ENCODE measurements at regions not wholly inside any gene's neighbourhood (a gene's known extent, or its start where the extent isn't known, plus 50 kb on each side); places are given as distances from the start of the nearest gene placed in this dataset.

DNA sequence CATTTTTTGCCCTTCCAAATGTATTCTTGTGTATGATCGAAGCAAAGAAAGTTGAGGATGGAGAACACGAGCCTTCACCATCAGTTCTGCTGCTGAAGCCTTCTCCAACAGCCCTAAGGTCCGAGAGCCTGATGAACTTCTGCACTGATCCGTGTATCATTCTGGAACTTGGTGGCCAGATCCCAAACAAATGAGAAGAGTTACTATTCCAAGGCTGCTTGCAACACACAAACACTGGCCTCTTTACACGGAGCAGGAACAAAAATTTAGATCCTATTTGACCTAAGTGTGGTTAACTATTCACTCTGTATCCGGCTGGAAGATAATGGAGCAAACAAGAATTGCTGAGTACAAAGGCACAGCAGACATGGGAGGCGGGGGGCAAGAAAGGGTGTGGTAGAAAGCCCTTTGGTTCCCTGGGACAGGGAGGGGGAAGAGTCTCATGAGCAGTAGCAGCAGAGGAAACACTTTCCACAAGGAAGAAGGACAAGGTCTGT is 282.9 kb downstream of the SOX9 start:
- in situ Hi-C loops (cut with HindIII; ENCODE audit: low sequenced_read_pairs): no loop called here

DNA sequence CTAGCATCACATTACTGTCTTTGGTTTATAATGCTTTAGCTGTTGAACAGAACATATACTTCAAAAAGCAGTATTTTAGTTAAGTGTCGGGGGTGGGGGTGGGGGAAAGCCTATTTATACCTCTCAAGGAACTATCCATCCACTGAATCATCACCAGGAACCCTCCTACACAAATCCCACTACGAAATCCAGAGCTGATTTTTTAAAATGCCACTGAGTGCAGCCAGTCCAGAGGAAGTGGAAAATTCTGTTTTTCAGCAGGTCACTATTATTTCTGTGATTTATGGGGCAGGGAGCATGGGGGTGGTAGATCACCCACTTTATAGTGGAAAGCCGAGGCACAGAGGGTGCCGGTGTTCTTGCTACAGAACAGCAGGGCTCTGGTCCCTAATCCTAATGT is 284.1 kb downstream of the SOX9 start:
- in situ Hi-C loops (cut with HindIII; ENCODE audit: low sequenced_read_pairs): loop anchor here (5.0 kb wide), 2 partner anchors 68 to 132 kb away; no protein-coding TSS in a partner anchor

DNA sequence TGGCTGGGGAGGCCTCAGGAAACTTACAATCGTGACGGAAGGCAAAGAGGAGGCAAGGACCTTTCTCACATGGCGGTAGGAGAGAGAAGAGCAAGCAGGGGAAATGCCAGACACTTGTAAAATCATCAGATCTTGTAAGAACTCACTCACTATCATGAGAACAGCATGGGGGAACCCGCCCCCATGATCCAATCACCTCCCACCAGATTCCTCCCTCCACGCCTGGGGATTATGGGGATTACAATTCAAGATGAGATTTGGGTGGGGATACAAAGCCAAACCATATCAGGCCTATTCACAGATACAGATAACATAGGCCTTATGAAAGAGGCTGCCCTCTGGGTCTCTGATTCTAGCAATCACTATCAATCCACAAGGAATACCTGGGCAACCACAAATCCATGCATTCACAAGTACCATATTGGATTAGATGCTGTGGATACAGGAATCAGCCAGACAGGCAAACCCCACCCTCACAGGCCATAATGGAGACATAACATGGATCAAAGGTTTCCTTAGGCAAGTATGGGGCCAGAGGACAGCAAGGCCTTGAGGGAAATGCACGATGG is 284.9 kb downstream of the SOX9 start:
- in situ Hi-C loops (cut with HindIII; ENCODE audit: low sequenced_read_pairs): loop anchor here (5.0 kb wide), 2 partner anchors 68 to 132 kb away; no protein-coding TSS in a partner anchor

DNA sequence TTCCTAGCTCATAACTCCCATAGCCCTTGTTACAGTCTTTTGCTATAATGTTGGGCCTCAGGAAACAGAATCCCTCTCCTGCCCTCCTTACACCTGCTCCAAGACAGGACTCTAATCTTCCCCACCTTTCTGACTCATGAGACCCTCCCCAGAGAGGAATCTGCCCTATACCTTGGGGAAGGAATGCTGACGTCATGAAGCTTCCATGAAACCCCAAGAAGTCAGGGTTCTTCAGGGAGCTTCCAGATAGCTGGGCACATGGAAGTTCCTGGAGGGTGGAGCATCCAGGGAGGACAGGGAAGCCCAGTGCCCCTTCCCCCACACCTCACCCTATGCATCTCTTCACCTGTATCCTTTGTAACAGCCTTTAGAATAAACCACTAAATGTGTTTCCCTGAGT is 285.7 kb downstream of the SOX9 start:
- in situ Hi-C loops (cut with HindIII; ENCODE audit: low sequenced_read_pairs): loop anchor here (5.0 kb wide), 2 partner anchors 69 to 131 kb away; no protein-coding TSS in a partner anchor

DNA sequence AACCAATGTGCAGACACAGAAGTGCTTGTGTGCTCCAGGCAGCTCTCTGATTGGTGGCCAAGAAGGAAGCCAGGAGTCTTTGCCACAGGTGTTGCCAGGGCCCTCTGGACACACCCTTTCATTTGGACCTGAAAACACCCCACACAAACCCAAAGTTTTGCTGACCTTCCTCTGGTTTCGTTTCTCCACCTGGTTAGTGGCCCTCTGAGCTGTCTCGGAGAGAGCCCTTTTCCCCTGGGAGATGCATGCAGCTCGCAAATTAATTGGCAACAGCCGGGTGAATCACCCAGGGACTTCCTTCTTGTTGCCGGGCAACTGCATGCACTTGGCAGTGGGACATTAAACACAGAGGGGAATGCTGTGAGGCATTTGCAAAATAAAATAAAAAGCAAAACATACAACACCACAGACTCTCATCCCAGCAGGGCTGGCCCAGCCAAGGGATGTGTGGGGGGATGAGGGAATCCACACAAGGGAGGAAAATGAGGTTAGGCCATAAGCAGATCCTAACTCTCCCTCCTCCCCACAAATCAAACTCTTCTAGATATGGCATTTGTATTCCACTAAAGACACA is 286.6 kb downstream of the SOX9 start:
- in situ Hi-C loops (cut with HindIII; ENCODE audit: low sequenced_read_pairs): loop anchor here (5.0 kb wide), 2 partner anchors 70 to 130 kb away; no protein-coding TSS in a partner anchor

DNA sequence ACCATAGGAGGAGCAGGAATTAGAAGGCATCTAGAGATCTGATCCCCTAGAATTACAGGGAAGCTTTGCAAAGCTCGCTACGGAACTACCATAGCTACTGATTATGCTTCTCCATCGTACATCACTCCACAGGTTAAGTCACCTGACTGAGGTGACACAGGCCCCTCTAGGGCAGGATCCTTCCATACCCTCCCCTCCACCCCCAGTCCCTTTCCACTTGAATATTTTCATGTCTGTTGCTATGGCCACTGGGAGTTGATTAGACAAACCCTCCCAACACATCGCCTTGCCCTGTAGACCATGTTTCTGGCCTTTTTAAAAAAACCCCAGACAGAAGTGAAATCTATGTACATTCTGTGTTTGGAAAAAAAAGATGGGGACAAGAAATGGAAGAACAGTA is 287.1 kb downstream of the SOX9 start:
- in situ Hi-C loops (cut with HindIII; ENCODE audit: low sequenced_read_pairs): loop anchor here (5.0 kb wide), 2 partner anchors 71 to 129 kb away; no protein-coding TSS in a partner anchor

DNA sequence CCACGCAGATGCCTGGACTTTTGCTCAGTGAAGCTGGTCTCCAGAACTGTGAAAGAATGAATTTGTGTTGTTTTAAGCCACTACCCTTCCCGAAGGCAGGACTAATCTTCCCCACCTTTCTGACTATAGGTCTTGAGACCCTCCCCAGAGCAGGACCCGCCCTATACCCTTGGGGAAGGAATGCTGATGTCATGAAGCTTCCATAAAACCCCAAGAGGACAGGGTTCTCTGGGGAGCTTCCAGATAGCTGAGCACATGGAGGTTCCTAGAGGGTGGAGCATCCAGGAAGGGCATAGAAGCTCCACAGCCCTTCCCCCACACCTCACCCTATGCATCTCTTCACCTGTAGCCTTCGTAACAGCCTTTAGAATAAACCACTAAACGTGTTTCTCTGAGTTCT is 287.8 kb downstream of the SOX9 start:
- in situ Hi-C loops (cut with HindIII; ENCODE audit: low sequenced_read_pairs): loop anchor here (5.0 kb wide), 2 partner anchors 71 to 129 kb away; no protein-coding TSS in a partner anchor

DNA sequence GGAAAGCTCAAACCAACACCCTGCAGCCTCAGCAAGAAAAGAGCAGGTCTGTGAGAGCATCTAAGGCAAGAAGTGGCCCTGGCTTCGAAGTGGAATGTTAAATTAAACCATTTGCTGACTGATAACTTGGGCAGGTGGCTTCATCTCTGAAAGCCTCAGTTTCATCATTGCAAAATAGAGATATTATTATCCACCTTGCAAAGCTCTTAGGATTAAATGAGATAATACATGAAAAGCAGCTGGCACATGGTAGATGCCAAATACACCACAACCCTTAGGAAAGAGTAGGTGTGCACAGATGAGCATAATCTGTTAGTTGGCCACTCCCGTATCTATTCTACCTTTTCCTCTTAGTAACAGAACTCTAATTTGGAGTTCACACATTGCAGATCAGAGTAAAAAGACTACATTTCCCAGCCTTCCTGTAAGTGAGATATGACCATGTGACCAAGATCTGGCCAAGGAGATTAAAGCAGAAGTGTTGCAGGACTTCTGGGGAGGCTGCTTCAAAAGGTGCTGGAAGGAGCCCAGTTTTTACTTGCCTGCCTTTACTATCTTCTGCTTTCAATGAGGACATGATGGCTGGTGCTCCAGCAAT is 288.7 kb downstream of the SOX9 start:
- in situ Hi-C loops (cut with HindIII; ENCODE audit: low sequenced_read_pairs): loop anchor here (5.0 kb wide), 3 partner anchors 53 to 128 kb away; no protein-coding TSS in a partner anchor

DNA sequence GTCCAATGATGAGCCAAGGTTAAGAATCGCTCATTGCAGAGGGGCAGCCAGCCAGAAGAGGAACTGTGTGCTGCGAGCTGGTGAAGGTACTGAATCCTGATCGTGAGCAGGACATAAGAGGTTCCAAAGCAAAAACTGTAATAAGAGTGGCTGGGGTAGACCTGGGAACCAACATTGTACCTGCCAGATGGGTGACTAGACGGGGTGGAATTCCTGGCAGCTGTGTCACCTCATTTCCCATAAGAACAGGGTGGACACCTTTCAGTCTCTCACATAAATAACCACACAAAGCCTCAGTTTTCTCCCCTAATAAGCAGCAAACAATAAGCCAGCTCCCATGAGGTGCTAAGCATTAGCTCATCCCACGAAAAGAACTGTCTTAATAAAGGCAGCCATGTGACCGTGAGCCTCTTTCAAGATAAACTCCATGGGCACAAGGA is 290.3 kb downstream of the SOX9 start:
- in situ Hi-C loops (cut with HindIII; ENCODE audit: low sequenced_read_pairs): loop anchor here (5.0 kb wide), 1 partner anchor 51 kb away; no protein-coding TSS in a partner anchor

DNA sequence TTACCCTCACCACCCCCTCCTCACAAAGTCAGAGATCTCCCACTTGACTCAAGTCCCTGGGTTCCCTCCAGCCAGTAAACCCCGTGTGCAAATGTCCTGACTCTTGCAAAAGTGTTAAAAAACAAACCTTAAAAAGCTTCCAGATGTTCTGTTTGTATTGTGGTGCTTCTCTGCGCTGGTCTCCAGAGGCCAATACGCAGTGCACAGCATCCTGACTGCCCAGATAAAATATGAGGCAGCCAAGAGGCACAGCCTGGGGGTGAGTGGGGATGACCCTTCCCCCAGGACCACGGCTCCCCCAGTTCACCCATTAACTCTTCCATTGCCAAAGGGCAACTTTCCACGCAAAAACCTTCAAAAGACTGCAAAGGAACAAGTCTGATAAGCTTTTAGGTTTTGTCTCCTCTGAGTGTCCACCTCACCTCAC is 291.8 kb downstream of the SOX9 start:
- in situ Hi-C loops (cut with HindIII; ENCODE audit: low sequenced_read_pairs): loop anchor here (5.0 kb wide), 1 partner anchor 50 kb away; no protein-coding TSS in a partner anchor

DNA sequence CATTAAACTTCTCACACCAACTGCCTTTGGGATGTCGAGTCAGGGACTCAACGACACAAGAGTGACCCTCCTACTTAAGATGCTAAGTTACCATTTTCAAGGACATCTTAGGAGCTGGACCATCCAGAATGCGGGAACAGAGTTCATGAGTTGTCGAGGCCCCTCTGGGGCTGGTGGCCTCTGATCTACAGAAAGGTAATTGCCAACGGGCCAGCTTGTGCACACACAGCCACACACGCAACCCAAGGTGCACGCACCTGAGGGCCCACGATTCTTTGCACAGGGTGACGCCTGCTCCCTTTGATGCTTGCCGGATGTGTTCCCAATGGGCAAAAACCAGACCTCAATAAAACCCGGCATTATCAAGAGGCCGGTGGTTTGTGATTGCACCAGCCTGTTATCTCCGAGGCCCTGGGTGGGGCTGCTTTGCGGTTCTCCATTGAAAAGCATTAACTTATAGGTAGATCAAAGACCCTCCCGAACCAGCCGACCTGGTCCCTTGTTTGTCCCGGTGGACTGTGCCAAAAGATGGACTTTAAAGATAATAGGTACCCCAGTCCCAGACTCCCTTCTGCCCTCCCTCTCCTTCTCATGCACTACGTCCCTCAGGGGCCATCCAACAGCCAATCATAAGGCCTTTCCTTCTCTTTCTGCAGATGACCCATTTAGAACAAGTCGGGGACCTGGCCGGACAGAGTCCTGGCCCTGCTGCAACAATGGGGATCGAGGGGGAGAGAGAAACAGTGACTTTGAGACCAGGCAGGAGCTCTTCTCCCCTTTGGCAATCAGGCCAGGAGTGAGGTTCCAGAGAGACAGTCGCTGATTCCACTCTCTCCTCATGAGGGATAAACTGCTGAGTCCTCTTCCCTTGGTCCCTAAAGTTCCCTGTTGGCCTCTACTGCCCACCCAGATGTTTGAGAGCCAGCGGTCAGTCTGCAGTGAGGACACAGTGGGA is 292.5 kb downstream of the SOX9 start:
- in situ Hi-C loops (cut with HindIII; ENCODE audit: low sequenced_read_pairs): loop anchor here (5.0 kb wide), 1 partner anchor 49 kb away; no protein-coding TSS in a partner anchor

DNA sequence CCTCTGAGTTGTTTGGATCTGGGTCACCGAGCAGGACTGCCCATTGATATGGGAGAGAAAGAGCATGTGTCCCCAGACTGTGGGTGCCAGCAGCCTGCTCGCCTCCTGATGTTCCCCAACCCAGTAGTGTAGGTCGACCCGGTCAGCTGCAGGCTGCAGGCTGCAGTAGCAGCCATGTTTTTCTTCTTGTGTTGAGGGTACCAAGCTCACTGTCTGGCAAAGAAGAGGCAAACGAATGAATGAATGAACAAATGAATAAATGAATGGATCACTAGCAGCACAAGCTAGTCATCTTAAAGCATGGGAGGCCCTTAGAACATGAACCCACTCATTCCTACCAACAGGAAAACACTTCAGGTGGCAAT is 293.2 kb downstream of the SOX9 start:
- in situ Hi-C loops (cut with HindIII; ENCODE audit: low sequenced_read_pairs): loop anchor here (5.0 kb wide), 1 partner anchor 48 kb away; no protein-coding TSS in a partner anchor

DNA sequence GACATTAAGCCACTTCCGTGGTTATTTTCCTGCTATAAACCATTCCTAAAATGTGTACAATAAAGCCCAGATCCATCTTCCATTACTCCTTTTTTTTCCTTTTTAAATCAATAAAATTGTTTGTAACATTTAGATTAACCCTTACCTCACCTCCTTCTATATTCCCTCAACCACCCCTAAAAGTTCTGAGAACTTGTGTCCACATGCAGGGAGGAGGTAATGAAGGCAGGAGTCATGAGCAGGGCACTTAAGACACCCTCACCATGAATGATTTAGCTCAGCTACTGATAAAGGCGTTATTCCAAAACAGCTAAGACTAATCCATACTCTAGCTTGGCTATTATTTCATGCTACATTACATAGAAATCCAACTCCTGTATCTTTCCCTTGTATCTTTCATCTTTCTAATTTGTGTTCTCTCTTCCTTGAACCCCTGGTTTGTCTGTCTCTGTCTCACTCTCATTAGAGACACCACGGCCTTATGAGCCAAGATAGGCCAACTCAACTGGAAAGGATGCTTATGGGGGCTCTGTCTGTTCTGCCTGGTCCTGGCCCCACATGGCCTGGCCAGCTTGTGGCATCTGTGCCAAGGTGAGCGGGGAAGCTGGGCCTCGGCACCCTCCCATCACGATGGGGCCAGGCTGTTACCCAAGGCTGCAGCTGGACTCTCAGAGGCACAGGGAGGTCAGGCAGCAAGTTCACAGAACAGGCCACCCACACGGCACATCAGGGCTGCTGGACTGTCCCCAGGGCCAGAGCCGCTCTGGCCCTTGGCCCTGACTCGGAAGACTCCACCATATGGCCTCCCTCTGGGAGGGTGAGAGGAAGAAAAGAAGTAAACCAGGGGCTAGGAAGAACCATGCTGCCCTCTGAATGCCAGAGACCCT is 294.4 kb downstream of the SOX9 start:
- in situ Hi-C loops (cut with HindIII; ENCODE audit: low sequenced_read_pairs): loop anchor here (5.0 kb wide), 1 partner anchor 47 kb away; no protein-coding TSS in a partner anchor

DNA sequence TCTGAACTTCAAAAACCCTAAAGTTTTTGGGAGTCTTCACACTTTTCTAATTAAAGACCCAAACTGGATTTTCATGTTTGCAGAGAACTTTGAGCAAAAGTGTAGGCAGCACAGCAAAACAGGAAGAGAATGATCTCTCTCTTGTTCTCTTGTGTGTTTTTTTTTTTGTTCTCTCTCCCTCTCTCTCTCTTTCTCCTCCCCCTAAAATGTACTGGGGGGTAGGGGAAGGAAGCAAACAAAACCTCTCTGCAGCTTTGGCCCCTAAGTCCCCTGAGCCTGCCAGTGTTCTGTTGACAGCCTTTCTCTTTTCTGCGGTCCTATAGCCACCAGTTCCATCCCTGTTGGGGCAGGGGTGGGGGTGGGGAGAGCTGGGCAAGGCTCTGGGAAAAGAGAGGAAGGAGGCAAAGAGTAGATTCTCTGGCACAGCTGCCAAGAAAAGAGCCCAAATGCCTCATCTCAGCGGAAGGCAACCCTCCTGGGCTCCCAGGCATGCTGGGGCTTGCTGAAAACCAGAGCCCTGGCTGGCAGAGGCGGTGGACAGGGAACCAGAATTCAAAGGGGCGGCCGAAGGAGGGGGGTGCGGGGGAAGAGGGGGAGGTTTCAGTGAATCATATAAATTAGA is 295.3 kb downstream of the SOX9 start:
- in situ Hi-C loops (cut with HindIII; ENCODE audit: low sequenced_read_pairs): no loop called here

DNA sequence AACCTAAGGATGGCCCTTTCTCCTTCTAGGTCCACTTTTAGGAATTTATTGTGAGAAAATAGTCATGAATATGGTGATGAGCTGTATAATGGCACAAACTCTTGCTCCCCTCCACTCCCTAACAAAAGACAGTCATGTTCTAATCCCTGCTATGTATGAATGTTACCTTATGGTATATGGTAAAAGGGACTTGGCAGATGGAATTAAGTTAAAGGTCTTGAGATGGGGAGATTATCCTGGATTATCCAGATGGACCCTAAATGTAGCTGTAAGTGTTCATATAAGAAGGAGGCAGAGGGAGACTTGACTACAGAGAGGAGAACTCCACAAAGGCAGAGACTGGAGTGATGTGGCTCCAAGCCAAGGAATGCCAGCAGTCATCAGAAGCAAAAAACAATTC is 296.1 kb downstream of the SOX9 start:
- in situ Hi-C loops (cut with HindIII; ENCODE audit: low sequenced_read_pairs): no loop called here

DNA sequence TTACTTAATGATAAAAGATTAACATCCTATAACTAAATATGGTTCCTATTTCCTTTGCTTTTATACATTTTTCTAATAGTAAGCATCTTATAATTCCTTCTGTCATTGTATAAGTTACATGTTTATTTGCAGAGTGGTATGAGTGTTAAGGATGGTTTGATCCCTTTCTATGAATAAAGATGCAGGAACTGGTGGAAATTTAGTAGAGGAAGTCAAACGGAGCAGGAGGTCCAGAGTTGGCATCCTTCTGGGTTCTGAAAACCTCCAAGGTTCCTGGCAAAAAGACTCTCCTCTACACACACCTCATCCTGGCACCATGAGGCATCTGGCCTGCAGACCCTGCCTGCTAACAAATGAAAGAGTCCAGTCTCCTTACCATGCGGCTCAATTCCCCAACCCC is 296.8 kb downstream of the SOX9 start:
- in situ Hi-C loops (cut with HindIII; ENCODE audit: low sequenced_read_pairs): no loop called here

DNA sequence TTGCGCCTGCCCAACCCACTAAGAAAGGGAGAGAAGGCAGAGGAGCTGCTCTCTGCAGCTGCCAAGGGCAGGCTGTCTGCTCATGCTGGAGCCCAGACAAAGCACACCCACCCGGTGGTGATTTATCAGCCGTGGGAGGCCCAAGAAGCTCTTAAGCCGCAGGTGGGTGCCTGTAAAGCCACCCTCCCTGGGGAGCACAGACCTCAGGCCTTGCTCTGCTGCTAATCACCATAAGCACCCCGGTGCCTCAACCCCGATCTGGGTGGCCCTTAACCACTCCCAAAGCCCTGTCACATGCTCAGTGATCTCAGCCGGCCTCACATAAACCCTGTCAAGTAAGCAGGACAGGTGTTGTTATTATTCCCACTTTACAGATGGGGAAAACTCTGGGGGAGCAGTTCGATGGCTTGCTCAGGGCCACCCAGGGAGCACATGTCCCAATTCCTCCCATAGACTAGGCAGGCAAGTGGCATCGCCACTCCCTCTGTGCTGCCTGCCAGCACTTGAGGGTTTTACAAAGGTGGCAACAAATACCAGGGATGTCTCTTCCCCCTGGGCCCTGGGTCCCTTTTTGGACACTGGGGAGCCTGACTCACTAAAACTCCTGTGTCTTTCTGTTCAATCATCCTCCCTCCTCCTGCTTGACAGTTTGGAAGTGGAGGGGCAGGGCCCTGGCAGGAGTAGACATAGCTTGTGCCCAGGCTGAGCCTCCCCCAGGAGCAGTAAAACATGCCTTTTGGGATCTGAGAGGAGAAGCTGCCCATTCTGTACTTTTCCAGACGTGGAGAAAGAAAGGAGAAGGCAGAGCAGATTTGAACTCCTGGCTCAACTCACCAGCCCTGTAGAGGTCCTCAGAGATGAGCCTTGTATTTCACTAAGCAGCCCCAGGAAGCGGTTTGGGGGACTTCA is 299.3 kb downstream of the SOX9 start:
- in situ Hi-C loops (cut with HindIII; ENCODE audit: low sequenced_read_pairs): no loop called here

DNA sequence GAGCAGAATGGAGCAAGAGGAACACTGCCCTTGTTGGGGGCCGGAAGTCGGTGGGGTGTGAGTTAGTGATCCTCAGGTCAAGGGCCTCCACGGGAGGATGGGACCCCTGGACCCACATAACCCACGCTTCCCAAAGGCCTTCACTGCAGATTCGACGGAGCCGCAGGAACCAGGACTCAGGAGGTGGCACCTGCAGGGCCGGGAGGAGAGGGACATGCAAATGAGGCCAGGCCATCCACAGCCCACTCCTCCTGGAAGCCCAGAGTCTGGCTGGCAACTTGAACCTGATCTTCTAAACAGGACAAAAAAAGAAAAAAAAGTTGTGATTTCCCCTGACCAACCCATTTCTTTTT is 299.9 kb downstream of the SOX9 start:
- in situ Hi-C loops (cut with HindIII; ENCODE audit: low sequenced_read_pairs): no loop called here

Measured in endothelial cell of hepatic sinusoid (primary cell).